IMR-90 (cell line): ENCODE measurements at regions not wholly inside any gene's neighbourhood (a gene's known extent, or its start where the extent isn't known, plus 50 kb on each side); places are given as distances from the start of the nearest gene placed in this dataset.

ENCODE experiments used
- ATAC-seq: fragments of 200-7000 bp; cut with Tn5 transposase; 2 replicates; pipeline ENCODE4 v1.9.1; 2020; ENCODE audit warnings: low read depth, mild to moderate bottlenecking, moderate library complexity
- BruUV-seq: library from RNA; stranded (reverse); fragments of 400-500 nt; replicated peaks from 2 replicates; lab custom pipeline; 2021; lab: Mats Ljungman, UMichigan
- CTCF ChIA-PET: fragments of 300-600 bp; formaldehyde crosslinking; extraction: SDS; loops from one replicate; lab custom pipeline; 2021; ENCODE audit warnings: antibody characterized with exemption; lab: Yijun Ruan, JAX
- POLR2A ChIA-PET: fragments of 300-600 bp; sonication (Branson Sonifier 250); formaldehyde crosslinking; loops from one replicate; lab custom pipeline; 2022; ENCODE audit warnings: antibody characterized with exemption; ENCODE audit not compliant: unreplicated experiment; lab: Charles Lee
- DNase-seq: peaks from one replicate; pipeline ENCODE4 v3.0.0; 2013
- H2AFZ ChIP-seq: replicated peaks from 2 replicates; pipeline ENCODE3; 2013; ENCODE audit warnings: low read length, mild to moderate bottlenecking; ENCODE audit not compliant: poor library complexity
- H2AK5ac ChIP-seq: 2 replicates; pipeline ENCODE4 v1.6.1; 2013; ENCODE audit warnings: low read depth, low read length, inconsistent platforms
- H2AK9ac ChIP-seq: replicated peaks from 2 replicates; pipeline ENCODE3; 2013; ENCODE audit warnings: mild to moderate bottlenecking, low read depth, low read length, moderate library complexity; ENCODE audit not compliant: poor library complexity
- H2BK120ac ChIP-seq: 2 replicates; pipeline ENCODE4 v1.6.1; 2013; ENCODE audit warnings: low read depth, low read length, inconsistent platforms
- H2BK15ac ChIP-seq: 3 replicates; pipeline ENCODE4 v1.6.1; 2013; ENCODE audit warnings: low read depth, low read length, inconsistent platforms
- H2BK20ac ChIP-seq: 2 replicates; pipeline ENCODE4 v1.6.1; 2013; ENCODE audit warnings: low read depth, mild to moderate bottlenecking, inconsistent platforms, low read length, moderate library complexity
- H2BK5ac ChIP-seq: 2 replicates; pipeline ENCODE4 v1.6.1; 2013; ENCODE audit warnings: mild to moderate bottlenecking, low read depth, low read length, inconsistent platforms; ENCODE audit not compliant: poor library complexity, severe bottlenecking
- H3K14ac ChIP-seq: replicated peaks from 2 replicates; pipeline ENCODE4 v1.6.1; 2013; ENCODE audit warnings: low read depth, low read length, inconsistent platforms
- H3K18ac ChIP-seq: 2 replicates; pipeline ENCODE4 v1.6.1; 2013; ENCODE audit warnings: low read depth, low read length, control low read depth
- H3K23ac ChIP-seq: 2 replicates; pipeline ENCODE4 v1.6.1; 2013; ENCODE audit warnings: low read depth, low read length, inconsistent platforms
- H3K27ac ChIP-seq: 2 replicates; pipeline ENCODE4 v1.5.1; 2013; ENCODE audit warnings: mild to moderate bottlenecking, control low read depth, low read length; ENCODE audit not compliant: insufficient read depth
- H3K27me3 ChIP-seq: 2 replicates; pipeline ENCODE4 v1.6.1; 2013; ENCODE audit warnings: low read length; ENCODE audit not compliant: control insufficient read depth, insufficient read depth
- H3K36me3 ChIP-seq: 2 replicates; pipeline ENCODE4 v1.6.1; 2013; ENCODE audit warnings: low read length, mixed read lengths; ENCODE audit not compliant: control insufficient read depth, insufficient read depth
- H3K4ac ChIP-seq: 2 replicates; pipeline ENCODE4 v1.6.1; 2013; ENCODE audit warnings: low read depth, low read length, inconsistent platforms
- H3K4me1 ChIP-seq: 2 replicates; pipeline ENCODE4 v1.6.1; 2013; ENCODE audit warnings: low read length, mixed read lengths; ENCODE audit not compliant: control insufficient read depth, insufficient read depth
- H3K4me2 ChIP-seq: 2 replicates; pipeline ENCODE4 v1.6.1; 2013; ENCODE audit warnings: low read depth, mild to moderate bottlenecking, control low read depth, low read length, moderate library complexity
- H3K4me3 ChIP-seq: 2 replicates; pipeline ENCODE4 v1.5.1; 2013; ENCODE audit warnings: low read depth, mild to moderate bottlenecking, control low read depth, low read length, moderate library complexity; ENCODE audit not compliant: insufficient read depth
- H3K56ac ChIP-seq: 2 replicates; pipeline ENCODE4 v1.6.1; 2013; ENCODE audit warnings: low read length, inconsistent platforms; ENCODE audit not compliant: insufficient read depth; ENCODE audit errors: extremely low read depth
- H3K79me1 ChIP-seq, 2 experiments: 2 replicates each; pipeline ENCODE4 v1.6.1; 2013; ENCODE audit warnings: low read length in 2 of 2, inconsistent platforms in 1 of 2, low read depth in 1 of 2
- H3K9ac ChIP-seq: 2 replicates; pipeline ENCODE4 v1.6.1; 2013; ENCODE audit warnings: low read depth, low read length, control low read depth
- H3K9me1 ChIP-seq: 2 replicates; pipeline ENCODE4 v1.6.1; 2013; ENCODE audit warnings: low read length, inconsistent platforms; ENCODE audit not compliant: insufficient read depth
- H3K9me3 ChIP-seq: 2 replicates; pipeline ENCODE4 v1.6.1; 2013; ENCODE audit warnings: low read length; ENCODE audit not compliant: control insufficient read depth, insufficient read depth
- H4K20me1 ChIP-seq: 2 replicates; pipeline ENCODE4 v1.6.1; 2013; ENCODE audit warnings: low read length, inconsistent platforms; ENCODE audit not compliant: insufficient read depth
- H4K5ac ChIP-seq: 2 replicates; pipeline ENCODE4 v1.6.1; 2013; ENCODE audit warnings: mild to moderate bottlenecking, low read depth, low read length, control low read depth
- H4K8ac ChIP-seq, 2 experiments: 2 replicates each; pipeline ENCODE4 v1.6.1; 2013; ENCODE audit warnings: low read depth in 2 of 2, low read length in 2 of 2, control low read depth in 1 of 2, inconsistent platforms in 1 of 2
- H4K91ac ChIP-seq: 2 replicates; pipeline ENCODE4 v1.6.1; 2013; ENCODE audit warnings: low read depth, low read length, inconsistent platforms; ENCODE audit not compliant: insufficient read depth
- BHLHE40 ChIP-seq: fragments of 150-350 bp; IDR thresholded peaks from 2 replicates; pipeline ENCODE4 v1.6.1; 2016; ENCODE audit warnings: mild to moderate bottlenecking, low read depth, low read length
- CEBPB ChIP-seq: IDR thresholded peaks from 2 replicates; pipeline ENCODE4 v1.6.1; 2012; ENCODE audit warnings: low read depth, low read length, improper control_type of control experiment
- CHD1 ChIP-seq: IDR thresholded peaks from 2 replicates; pipeline ENCODE4 v1.6.1; 2012; ENCODE audit warnings: low read depth, low read length, improper control_type of control experiment
- FOS ChIP-seq: fragments of 150-350 bp; IDR thresholded peaks from 2 replicates; pipeline ENCODE4 v1.6.1; 2016; ENCODE audit warnings: low read depth, low read length
- MAFK ChIP-seq: IDR thresholded peaks from 2 replicates; pipeline ENCODE4 v1.6.1; 2012; ENCODE audit warnings: low read depth, low read length, improper control_type of control experiment
- MAZ ChIP-seq: IDR thresholded peaks from 2 replicates; pipeline ENCODE4 v1.6.1; 2012; ENCODE audit warnings: low read depth, mild to moderate bottlenecking, low read length, improper control_type of control experiment, moderate library complexity, borderline replicate concordance
- MXI1 ChIP-seq: IDR thresholded peaks from 2 replicates; pipeline ENCODE4 v1.6.1; 2012; ENCODE audit warnings: low read depth, mild to moderate bottlenecking, low read length, moderate library complexity, borderline replicate concordance
- NFE2L2 ChIP-seq: fragments of 150-350 bp; IDR thresholded peaks from 2 replicates; pipeline ENCODE4 v1.6.1; 2016; ENCODE audit warnings: low read depth, mild to moderate bottlenecking, low read length
- POLR2A ChIP-seq: IDR thresholded peaks from 2 replicates; pipeline ENCODE4 v1.6.1; 2012; ENCODE audit warnings: mild to moderate bottlenecking, low read depth, low read length
- RAD21 ChIP-seq: IDR thresholded peaks from 2 replicates; pipeline ENCODE4 v1.6.1; 2012; ENCODE audit warnings: low read length, improper control_type of control experiment
- RCOR1 ChIP-seq: IDR thresholded peaks from 2 replicates; pipeline ENCODE4 v1.6.1; 2012; ENCODE audit warnings: mild to moderate bottlenecking, low read length, improper control_type of control experiment; ENCODE audit not compliant: insufficient replicate concordance
- RFX5 ChIP-seq: IDR thresholded peaks from 2 replicates; pipeline ENCODE4 v1.8.0; 2012; ENCODE audit warnings: low read depth, mild to moderate bottlenecking, low read length, moderate library complexity
- SMC3 ChIP-seq: fragments of 150-350 bp; IDR thresholded peaks from 2 replicates; pipeline ENCODE4 v1.6.1; 2016; ENCODE audit warnings: low read depth, mild to moderate bottlenecking, antibody characterized with exemption, low read length, moderate library complexity
- WGBS, 2 experiments: methylation state at CpG; one replicate each; pipeline versions ENCODE4 v1.1.5 to v1.1.7; 2013; ENCODE audit warnings: missing lambda C conversion rate in 2 of 2; ENCODE audit not compliant: insufficient read length in 1 of 2; ENCODE audit errors: extremely low coverage in 2 of 2; 5-methylcytosine and 5-hydroxymethylcytosine counted together
- dilution Hi-C: fragments of 300-500 bp; cut with HindIII; formaldehyde crosslinking; loops from one replicate; pipeline ENCODE4 v1.14.3; 2018; ENCODE audit warnings: low sequenced_read_pairs; ENCODE audit not compliant: unreplicated experiment
- in situ Hi-C: fragments of 300-500 bp; cut with MboI; formaldehyde crosslinking; loops from 3 replicates; pipeline ENCODE4 v1.14.3; 2019; ENCODE audit warnings: low sequenced_read_pairs, inconsistent platforms, mixed read lengths
- intact Hi-C: fragments of 100-400 bp; cut with micrococcal nuclease; formaldehyde crosslinking; loops from 2 replicates; pipeline ENCODE4 v1.10.0; 2022
- TF ChIP-seq, protein P1 (sequence below): fragments of 150-350 bp; IDR thresholded peaks from 2 replicates; pipeline ENCODE4 v1.6.1; 2017; ENCODE audit warnings: mild to moderate bottlenecking, antibody characterized with exemption, low read length, low read depth
- TF ChIP-seq, protein P2 (sequence below): conservative IDR thresholded peaks from 2 replicates; pipeline ENCODE4 v1.5.1; 2012; ENCODE audit warnings: mild to moderate bottlenecking, low read depth, low read length, improper control_type of control experiment
- TF ChIP-seq, protein P3 (sequence below): fragments of 150-350 bp; IDR thresholded peaks from 2 replicates; pipeline ENCODE4 v1.6.1; 2016; ENCODE audit warnings: low read depth, mild to moderate bottlenecking, low read length, moderate library complexity, borderline replicate concordance

DNA sequence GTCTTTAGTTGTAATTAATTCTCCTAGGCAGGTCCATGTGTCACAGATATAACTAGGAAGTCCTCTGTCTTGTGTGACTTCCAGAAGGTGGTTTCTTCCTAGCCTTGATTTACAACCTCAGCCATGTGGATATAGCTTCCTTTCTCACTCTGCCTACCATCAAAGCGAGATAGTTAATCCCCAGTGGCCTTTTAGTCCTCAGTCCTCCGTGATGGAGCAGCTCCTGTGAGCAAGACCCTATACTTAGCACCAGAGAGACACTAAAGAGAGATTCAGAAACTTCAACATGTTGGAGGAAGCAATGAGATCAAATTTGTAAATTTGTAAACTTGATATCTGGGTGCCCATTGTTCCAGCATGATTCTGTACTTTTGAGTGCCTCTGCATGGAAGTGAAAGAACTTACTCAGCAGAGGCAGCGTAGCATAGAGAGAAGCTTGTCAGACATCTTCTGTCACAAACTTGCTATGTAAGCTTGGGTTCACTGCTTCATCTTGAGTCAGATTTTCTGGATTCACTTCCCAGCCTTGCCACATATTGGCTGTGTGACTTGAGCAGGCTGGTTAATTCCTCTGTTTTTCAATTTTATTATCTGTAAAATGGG is 170.2 kb upstream of the NR3C1 start:
- H3K4me1 ChIP-seq, result 0 out of 2 replicates have a peak, but pooled peaks cover 4% of the 10 kb centered on the region
- dilution Hi-C loops, result no loop called here
- TF ChIP-seq POLR2A, result no peak
- TF ChIP-seq NFE2L2, result no peak
- TF ChIP-seq, protein P1, sequence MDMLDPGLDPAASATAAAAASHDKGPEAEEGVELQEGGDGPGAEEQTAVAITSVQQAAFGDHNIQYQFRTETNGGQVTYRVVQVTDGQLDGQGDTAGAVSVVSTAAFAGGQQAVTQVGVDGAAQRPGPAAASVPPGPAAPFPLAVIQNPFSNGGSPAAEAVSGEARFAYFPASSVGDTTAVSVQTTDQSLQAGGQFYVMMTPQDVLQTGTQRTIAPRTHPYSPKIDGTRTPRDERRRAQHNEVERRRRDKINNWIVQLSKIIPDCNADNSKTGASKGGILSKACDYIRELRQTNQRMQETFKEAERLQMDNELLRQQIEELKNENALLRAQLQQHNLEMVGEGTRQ, result no peak
- TF ChIP-seq SMC3, result no peak
- no peak for TF ChIP-seq RFX5
- TF ChIP-seq MAZ, result no peak
- TF ChIP-seq, protein P2, sequence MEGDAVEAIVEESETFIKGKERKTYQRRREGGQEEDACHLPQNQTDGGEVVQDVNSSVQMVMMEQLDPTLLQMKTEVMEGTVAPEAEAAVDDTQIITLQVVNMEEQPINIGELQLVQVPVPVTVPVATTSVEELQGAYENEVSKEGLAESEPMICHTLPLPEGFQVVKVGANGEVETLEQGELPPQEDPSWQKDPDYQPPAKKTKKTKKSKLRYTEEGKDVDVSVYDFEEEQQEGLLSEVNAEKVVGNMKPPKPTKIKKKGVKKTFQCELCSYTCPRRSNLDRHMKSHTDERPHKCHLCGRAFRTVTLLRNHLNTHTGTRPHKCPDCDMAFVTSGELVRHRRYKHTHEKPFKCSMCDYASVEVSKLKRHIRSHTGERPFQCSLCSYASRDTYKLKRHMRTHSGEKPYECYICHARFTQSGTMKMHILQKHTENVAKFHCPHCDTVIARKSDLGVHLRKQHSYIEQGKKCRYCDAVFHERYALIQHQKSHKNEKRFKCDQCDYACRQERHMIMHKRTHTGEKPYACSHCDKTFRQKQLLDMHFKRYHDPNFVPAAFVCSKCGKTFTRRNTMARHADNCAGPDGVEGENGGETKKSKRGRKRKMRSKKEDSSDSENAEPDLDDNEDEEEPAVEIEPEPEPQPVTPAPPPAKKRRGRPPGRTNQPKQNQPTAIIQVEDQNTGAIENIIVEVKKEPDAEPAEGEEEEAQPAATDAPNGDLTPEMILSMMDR, result no peak
- TF ChIP-seq MXI1, result no peak
- TF ChIP-seq RCOR1, result no peak
- no peak for TF ChIP-seq BHLHE40
- TF ChIP-seq, protein P3, sequence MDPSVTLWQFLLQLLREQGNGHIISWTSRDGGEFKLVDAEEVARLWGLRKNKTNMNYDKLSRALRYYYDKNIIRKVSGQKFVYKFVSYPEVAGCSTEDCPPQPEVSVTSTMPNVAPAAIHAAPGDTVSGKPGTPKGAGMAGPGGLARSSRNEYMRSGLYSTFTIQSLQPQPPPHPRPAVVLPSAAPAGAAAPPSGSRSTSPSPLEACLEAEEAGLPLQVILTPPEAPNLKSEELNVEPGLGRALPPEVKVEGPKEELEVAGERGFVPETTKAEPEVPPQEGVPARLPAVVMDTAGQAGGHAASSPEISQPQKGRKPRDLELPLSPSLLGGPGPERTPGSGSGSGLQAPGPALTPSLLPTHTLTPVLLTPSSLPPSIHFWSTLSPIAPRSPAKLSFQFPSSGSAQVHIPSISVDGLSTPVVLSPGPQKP, result no peak
- no peak for TF ChIP-seq CEBPB
- no peak for TF ChIP-seq RAD21
- TF ChIP-seq CHD1, result no peak
- no peak for TF ChIP-seq MAFK
- no peak for TF ChIP-seq FOS
- no peak overlapping the region for H2AK5ac ChIP-seq
- H3K9me3 ChIP-seq, result no peaks in the 10 kb centered on the region
- no peak overlapping the region for H2AK9ac ChIP-seq
- H3K56ac ChIP-seq, result no peak overlapping the region
- DNase-seq (no peak), ATAC-seq (no peak)
- H4K20me1 ChIP-seq, result no peaks in the 10 kb centered on the region
- H4K8ac ChIP-seq, result peak overlapping the region in 1 of 2 experiments; percentile 28; a peak in 1 of 4 replicates
- H3K4ac ChIP-seq, result 0 out of 2 replicates have a peak overlapping the region, but pooled peaks have one; percentile 25
- H3K14ac ChIP-seq, result no peak overlapping the region
- H4K91ac ChIP-seq, result no peak overlapping the region
- no peak overlapping the region; the same call in 1 of the 2 replicates for H3K18ac ChIP-seq
- H3K27ac ChIP-seq, result no peak overlapping the region
- 100% methylated on average over 1 of the region's 3 CpGs; no CpG with 5 or more reads in 1 of the 2 experiments for WGBS, 2 experiments
- H3K4me2 ChIP-seq, result no peak overlapping the region
- peaks cover 5% of the 10 kb centered on the region for H3K9me1 ChIP-seq
- no TSS peak for BruUV-seq
- H2BK5ac ChIP-seq, result no peak overlapping the region
- no peaks in the 10 kb centered on the region for H3K36me3 ChIP-seq
- no peaks in the 10 kb centered on the region for H3K27me3 ChIP-seq
- in situ Hi-C loops, result no loop called here
- H2BK15ac ChIP-seq, result peak overlapping the region; percentile 28
- H3K79me1 ChIP-seq, result no peaks in the 10 kb centered on the region
- H2BK20ac ChIP-seq, result no peak overlapping the region
- H4K5ac ChIP-seq, result no peak overlapping the region
- H3K23ac ChIP-seq, result no peak overlapping the region
- POLR2A ChIA-PET, result no interaction called here
- CTCF ChIA-PET, result interaction anchor here (0.6 to 1.1 kb wide), 2 partner anchors 18 to 260 kb away, joined by 3 to 4 read pairs; no protein-coding TSS in a partner anchor
- peak overlapping the region; percentile 10; the same call in 1 of the 2 replicates for H2BK120ac ChIP-seq
- H3K9ac ChIP-seq, result no peak overlapping the region
- H3K4me3 ChIP-seq, result no peak overlapping the region
- H2AFZ ChIP-seq, result peak overlapping the region; percentile 2
- intact Hi-C loops, result no loop called here
